SK-N-SH (cell line): ENCODE measurements at regions not wholly inside any gene's neighbourhood (a gene's known extent, or its start where the extent isn't known, plus 50 kb on each side); places are given as distances from the start of the nearest gene placed in this dataset.

Experiments
- CTCF ChIA-PET: fragments of 300-600, 350-600 bp; formaldehyde crosslinking; extraction: SDS; loops from one replicate; lab custom pipeline; 2021; lab: Yijun Ruan, JAX
- POLR2A ChIA-PET: fragments of 350-600 bp; sonication (Branson Sonifier 250); formaldehyde crosslinking; extraction: SDS; loops from one replicate; lab custom pipeline; 2020; ENCODE audit warnings: antibody characterized with exemption, inconsistent platforms; lab: Yijun Ruan, JAX
- DNase-seq: peaks from one replicate; pipeline ENCODE4 v3.0.0; 2012
- H2AFZ ChIP-seq: fragments of 200-600 bp; sonication (generic); 2 replicates; pipeline ENCODE4 v1.8.1; 2016; ENCODE audit warnings: antibody characterized with exemption, mild to moderate bottlenecking, low read depth
- H3F3A ChIP-seq: fragments of 200-600 bp; sonication (generic); replicated peaks from 2 replicates; pipeline ENCODE3; 2016; ENCODE audit warnings: antibody characterized with exemption, mild to moderate bottlenecking; ENCODE audit not compliant: insufficient read depth
- H3K27ac ChIP-seq, 2 experiments: fragments of 200-500 bp in 1 of 2; fragments of 200-600 bp in 1 of 2; sonication (Bioruptor generic) in 1 of 2; sonication (generic), shearing (Covaris generic) in 1 of 2; 2 replicates each; pipeline versions ENCODE4 v1.5.1 to v1.6.1; 2014 to 2016; ENCODE audit warnings: low read depth in 2 of 2, inconsistent platforms in 1 of 2, low read length in 1 of 2, mild to moderate bottlenecking in 1 of 2, mixed read lengths in 1 of 2
- H3K27me3 ChIP-seq: fragments of 200-600 bp; sonication (generic), shearing (Covaris generic); 2 replicates; pipeline ENCODE4 v1.6.1; 2016; ENCODE audit warnings: mixed run types; ENCODE audit not compliant: insufficient read depth
- H3K36me3 ChIP-seq, 2 experiments: fragments of 200-500 bp in 1 of 2; fragments of 200-600 bp in 1 of 2; sonication (Bioruptor generic) in 1 of 2; sonication (generic) in 1 of 2; replicated peaks in 1 of 2; 2 replicates each; pipeline versions ENCODE3 to v1.5.1; 2014 to 2016; ENCODE audit warnings: low read length in 1 of 2, mild to moderate bottlenecking in 1 of 2; ENCODE audit not compliant: insufficient read depth in 2 of 2, control insufficient read depth in 1 of 2
- H3K4me1 ChIP-seq, 2 experiments: fragments of 200-500 bp in 1 of 2; fragments of 200-600 bp in 1 of 2; sonication (Bioruptor generic) in 1 of 2; sonication (generic), shearing (Covaris generic) in 1 of 2; 2 replicates each; pipeline versions ENCODE4 v1.5.1 to v1.6.1; 2014 to 2016; ENCODE audit warnings: low read depth in 1 of 2, low read length in 1 of 2, mixed run types in 1 of 2; ENCODE audit not compliant: insufficient read depth in 2 of 2, control insufficient read depth in 1 of 2
- H3K4me2 ChIP-seq: fragments of 200-600 bp; sonication (generic), shearing (Covaris generic); 2 replicates; pipeline ENCODE4 v1.6.1; 2017; ENCODE audit warnings: mixed run types
- H3K4me3 ChIP-seq, 2 experiments: fragments of 200-500 bp in 1 of 2; fragments of 200-600 bp in 1 of 2; sonication (Bioruptor generic) in 1 of 2; sonication (generic), shearing (Covaris generic) in 1 of 2; 2 replicates each; pipeline versions ENCODE4 v1.5.1 to v1.8.1; 2014 to 2016; ENCODE audit warnings: low read depth in 2 of 2, inconsistent platforms in 1 of 2, low read length in 1 of 2, mild to moderate bottlenecking in 1 of 2, mixed read lengths in 1 of 2, moderate library complexity in 1 of 2
- H3K79me2 ChIP-seq: fragments of 200-600 bp; sonication (generic); 2 replicates; pipeline ENCODE4 v1.8.1; 2017; ENCODE audit warnings: mild to moderate bottlenecking; ENCODE audit not compliant: insufficient read depth
- H3K9ac ChIP-seq: fragments of 200-600 bp; sonication (generic); 2 replicates; pipeline ENCODE4 v1.6.1; 2017; ENCODE audit warnings: mixed run types
- H3K9me2 ChIP-seq: fragments of 200-600 bp; sonication (generic); 2 replicates; pipeline ENCODE4 v1.6.1; 2017; ENCODE audit warnings: mixed run types
- H3K9me3 ChIP-seq: fragments of 200-600 bp; sonication (generic); 2 replicates; pipeline ENCODE4 v1.6.1; 2017; ENCODE audit warnings: mixed run types, mild to moderate bottlenecking, moderate library complexity
- H4K20me1 ChIP-seq: fragments of 200-600 bp; sonication (generic); 2 replicates; pipeline ENCODE4 v1.6.1; 2017; ENCODE audit warnings: mild to moderate bottlenecking, mixed run types; ENCODE audit not compliant: insufficient read depth
- EP300 ChIP-seq, 2 experiments: IDR thresholded peaks; 2 replicates each; pipeline versions ENCODE4 v1.4.0 to v1.6.1; 2012; ENCODE audit warnings: borderline replicate concordance in 1 of 2, low read depth in 1 of 2, low read length in 1 of 2
- FOXJ3 ChIP-seq: sonication (generic); formaldehyde crosslinking; IDR thresholded peaks from 2 replicates; pipeline ENCODE4 v1.5.1; 2020; ENCODE audit warnings: mild to moderate bottlenecking, missing genetic modification reagents
- GATA2 ChIP-seq: sonication (generic); formaldehyde crosslinking; IDR thresholded peaks from 2 replicates; pipeline ENCODE4 v1.5.0; 2020; ENCODE audit warnings: mild to moderate bottlenecking, missing genetic modification reagents
- RCOR1 ChIP-seq: fragments of 150-350 bp; IDR thresholded peaks from 2 replicates; pipeline ENCODE4 v1.6.1; 2017; ENCODE audit warnings: antibody characterized with exemption, low read length
- RXRA ChIP-seq: IDR thresholded peaks from 2 replicates; pipeline ENCODE4 v1.4.0; 2012; ENCODE audit warnings: low read depth, mild to moderate bottlenecking, borderline replicate concordance
- WGBS: methylation state at CpG from one replicate; pipeline ENCODE4 v1.1.6; 2017; ENCODE audit warnings: low lambda C conversion rate; 5-methylcytosine and 5-hydroxymethylcytosine counted together
- TF ChIP-seq, protein P1 (sequence below): IDR thresholded peaks from 2 replicates; pipeline ENCODE4 v1.6.1; 2012; ENCODE audit warnings: mild to moderate bottlenecking, low read depth, low read length, moderate library complexity

DNA sequence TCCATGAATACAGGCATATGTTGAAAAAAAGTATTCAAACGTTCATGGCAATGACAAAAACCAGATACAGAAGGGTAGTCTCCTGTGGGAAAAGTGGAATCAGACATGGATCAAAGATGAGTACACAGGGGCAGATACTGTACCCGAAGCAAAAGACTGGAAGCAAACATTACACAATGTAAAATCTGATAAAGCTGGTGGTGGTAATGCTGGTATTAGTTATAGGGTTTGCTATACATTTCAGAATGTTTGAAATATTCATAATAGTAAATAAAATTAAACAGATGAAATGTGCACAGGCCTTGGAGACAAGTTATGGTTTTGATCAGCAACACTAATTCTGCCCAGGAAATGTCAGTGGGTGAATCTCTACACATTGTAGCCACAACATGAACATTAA, 607.6 kb downstream of the SOX6 start:
- DNase-seq = no peak
- Histone ChIP-seq H3K9ac (no peak overlapping the region), H4K20me1 (no peaks in the 10 kb centered on the region), H3K4me2 (no peak overlapping the region), H3K27ac (peak overlapping the region in 1 of 2 experiments; percentile 53; a peak in 1 of 4 replicates), H3K9me3 (no peaks in the 10 kb centered on the region), H3K4me1 (peaks cover 0 to 21% of the 10 kb centered on the region in 2 experiments; a peak in 2 of 4 replicates), H3K36me3 (no peaks in the 10 kb centered on the region), H2AFZ (no peak overlapping the region), H3K79me2 (no peaks in the 10 kb centered on the region), H3K9me2 (no peaks in the 10 kb centered on the region), H3K4me3 (no peak overlapping the region), H3K27me3 (no peaks in the 10 kb centered on the region), H3F3A (no peaks in the 10 kb centered on the region)
- ChIA-PET CTCF (interaction anchor here (0.6 to 3.0 kb wide), 3 partner anchors 99 to 865 kb away, joined by 3 to 13 read pairs (median 6); no protein-coding TSS in a partner anchor), POLR2A (interaction anchor here (0.7 to 1.6 kb wide), 2 partner anchors 41 to 863 kb away, joined by 5 to 8 read pairs; no protein-coding TSS in a partner anchor)
- peak; percentile 65 for TF ChIP-seq GATA2 (CRISPR knock-in tag)
- TF ChIP-seq, protein P1, sequence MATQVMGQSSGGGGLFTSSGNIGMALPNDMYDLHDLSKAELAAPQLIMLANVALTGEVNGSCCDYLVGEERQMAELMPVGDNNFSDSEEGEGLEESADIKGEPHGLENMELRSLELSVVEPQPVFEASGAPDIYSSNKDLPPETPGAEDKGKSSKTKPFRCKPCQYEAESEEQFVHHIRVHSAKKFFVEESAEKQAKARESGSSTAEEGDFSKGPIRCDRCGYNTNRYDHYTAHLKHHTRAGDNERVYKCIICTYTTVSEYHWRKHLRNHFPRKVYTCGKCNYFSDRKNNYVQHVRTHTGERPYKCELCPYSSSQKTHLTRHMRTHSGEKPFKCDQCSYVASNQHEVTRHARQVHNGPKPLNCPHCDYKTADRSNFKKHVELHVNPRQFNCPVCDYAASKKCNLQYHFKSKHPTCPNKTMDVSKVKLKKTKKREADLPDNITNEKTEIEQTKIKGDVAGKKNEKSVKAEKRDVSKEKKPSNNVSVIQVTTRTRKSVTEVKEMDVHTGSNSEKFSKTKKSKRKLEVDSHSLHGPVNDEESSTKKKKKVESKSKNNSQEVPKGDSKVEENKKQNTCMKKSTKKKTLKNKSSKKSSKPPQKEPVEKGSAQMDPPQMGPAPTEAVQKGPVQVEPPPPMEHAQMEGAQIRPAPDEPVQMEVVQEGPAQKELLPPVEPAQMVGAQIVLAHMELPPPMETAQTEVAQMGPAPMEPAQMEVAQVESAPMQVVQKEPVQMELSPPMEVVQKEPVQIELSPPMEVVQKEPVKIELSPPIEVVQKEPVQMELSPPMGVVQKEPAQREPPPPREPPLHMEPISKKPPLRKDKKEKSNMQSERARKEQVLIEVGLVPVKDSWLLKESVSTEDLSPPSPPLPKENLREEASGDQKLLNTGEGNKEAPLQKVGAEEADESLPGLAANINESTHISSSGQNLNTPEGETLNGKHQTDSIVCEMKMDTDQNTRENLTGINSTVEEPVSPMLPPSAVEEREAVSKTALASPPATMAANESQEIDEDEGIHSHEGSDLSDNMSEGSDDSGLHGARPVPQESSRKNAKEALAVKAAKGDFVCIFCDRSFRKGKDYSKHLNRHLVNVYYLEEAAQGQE = no peak
- peak in 1 of 2 experiments; percentile 32; a peak in 1 of 4 replicates for TF ChIP-seq EP300 (IDR thresholded peaks at IDR 0.05; ENCODE audit: borderline replicate concordance in 1 of 2, low read depth in 1 of 2, low read length in 1 of 2)
- WGBS = 6% methylated on average over 2 of the region's 2 CpGs

DNA sequence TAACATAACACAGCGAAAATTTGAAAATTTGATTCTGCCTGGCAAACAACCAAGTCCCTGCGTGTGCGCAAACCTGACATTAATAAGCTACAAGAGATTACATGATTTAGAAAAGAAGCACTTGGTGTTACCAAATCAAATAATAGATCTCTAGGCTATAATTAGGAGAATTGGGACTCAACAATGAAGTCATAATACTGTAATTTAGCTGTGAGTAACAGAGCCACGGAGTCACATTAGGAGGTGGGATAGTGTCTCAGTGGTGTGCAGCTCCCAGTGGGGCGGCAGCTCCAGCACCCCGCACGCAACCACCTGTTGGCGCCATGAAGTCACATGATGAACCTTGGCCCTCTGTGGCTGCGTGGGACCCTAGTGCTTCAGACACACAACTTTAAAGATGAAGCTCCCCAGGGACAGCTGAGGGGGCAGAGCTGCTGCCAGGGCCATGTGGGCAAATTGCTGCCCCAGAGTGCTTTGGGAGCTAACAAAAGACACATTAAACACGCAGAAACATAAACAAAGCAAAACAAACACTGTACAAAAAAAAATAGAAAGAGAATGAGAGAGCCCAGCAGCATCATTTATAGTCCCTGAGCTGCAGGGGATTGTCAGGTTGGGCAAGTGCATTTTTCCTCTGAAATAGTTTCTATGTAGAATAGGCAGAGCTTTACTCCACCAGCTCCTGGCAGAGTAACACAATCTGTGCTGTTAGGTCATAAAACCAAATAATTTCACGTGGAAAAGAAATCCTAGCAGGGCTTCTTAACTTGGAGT, 605.6 kb downstream of the SOX6 start:
- POLR2A ChIA-PET = interaction anchor here (0.6 to 1.7 kb wide), 10 partner anchors 22 to 863 kb away, joined by 3 to 10 read pairs (median 5); no protein-coding TSS in a partner anchor
- DNase-seq = peak; percentile 52
- H2AFZ ChIP-seq = no peak overlapping the region
- H3K9ac ChIP-seq = no peak overlapping the region
- no peak overlapping the region for H3K4me2 ChIP-seq
- H3K4me1 ChIP-seq = peaks cover 0 to 21% of the 10 kb centered on the region in 2 experiments; a peak in 2 of 4 replicates
- no peaks in the 10 kb centered on the region for H3K9me2 ChIP-seq
- H3F3A ChIP-seq = no peaks in the 10 kb centered on the region
- no peaks in the 10 kb centered on the region for H3K79me2 ChIP-seq
- H3K9me3 ChIP-seq = no peaks in the 10 kb centered on the region
- no peaks in the 10 kb centered on the region for H3K27me3 ChIP-seq
- H4K20me1 ChIP-seq = no peaks in the 10 kb centered on the region
- H3K36me3 ChIP-seq = no peaks in the 10 kb centered on the region
- WGBS = 22% methylated on average over 11 of the region's 11 CpGs
- TF ChIP-seq GATA2 (CRISPR knock-in tag) = peak; percentile 90
- TF ChIP-seq RXRA = no peak
- peak in 1 of 2 experiments; percentile 93; a peak in 2 of 4 replicates for TF ChIP-seq EP300 (IDR thresholded peaks at IDR 0.05; ENCODE audit: borderline replicate concordance in 1 of 2, low read depth in 1 of 2, low read length in 1 of 2)
- peak; percentile 63; the same call in 1 of the 2 replicates for TF ChIP-seq RCOR1
- peak; percentile 80 for TF ChIP-seq FOXJ3 (CRISPR knock-in tag)
- TF ChIP-seq, all 33 proteins: peak for 4
- CTCF ChIA-PET = interaction anchor here (1.2 to 1.6 kb wide), 6 partner anchors 10 to 428 kb away, joined by 3 to 6 read pairs (median 3); no protein-coding TSS in a partner anchor
- peak overlapping the region in 1 of 2 experiments; percentile 56; a peak in 1 of 4 replicates for H3K27ac ChIP-seq
- H3K4me3 ChIP-seq = no peak overlapping the region
